A673 (cell line): ENCODE measurements at regions not wholly inside any gene's neighbourhood (a gene's known extent, or its start where the extent isn't known, plus 50 kb on each side); places are given as distances from the start of the nearest gene placed in this dataset.

ENCODE experiments used
- EZH2 ChIP-seq: fragments of 200-600 bp; sonication (generic); IDR thresholded peaks from 2 replicates; pipeline ENCODE4 v1.6.1; 2017; ENCODE audit warnings: borderline replicate concordance, low read depth, mild to moderate bottlenecking, mixed read lengths, antibody characterized with exemption, low read length; ENCODE audit not compliant: poor library complexity, severe bottlenecking
- TF ChIP-seq, protein P1 (sequence below): fragments of 300-800, 200-600 bp; sonication (generic); conservative IDR thresholded peaks from 2 replicates; pipeline ENCODE4 v1.5.1; 2017; ENCODE audit warnings: low read depth, mild to moderate bottlenecking, antibody characterized with exemption, low read length, moderate library complexity, mixed read lengths

DNA sequence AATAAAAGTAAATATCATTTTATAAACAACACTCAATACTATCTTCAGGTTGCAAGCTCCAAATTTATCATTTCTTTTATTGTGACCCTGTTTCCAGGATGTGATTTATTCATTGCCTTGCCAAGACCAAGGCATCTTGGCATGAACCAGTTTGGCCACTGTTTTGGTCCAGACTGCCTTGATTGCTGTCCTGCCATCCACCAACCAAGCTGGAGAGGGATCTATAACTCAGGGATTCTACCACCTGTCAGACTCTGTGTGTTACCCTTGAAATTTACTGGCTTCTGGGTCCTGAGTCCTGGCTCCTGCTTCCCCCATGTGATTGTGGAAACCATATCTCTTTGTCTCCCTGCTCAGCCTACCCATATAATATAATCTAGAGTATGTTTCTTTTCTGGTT lies 343.0 kb downstream of the GPAM start:
- TF ChIP-seq, protein P1, sequence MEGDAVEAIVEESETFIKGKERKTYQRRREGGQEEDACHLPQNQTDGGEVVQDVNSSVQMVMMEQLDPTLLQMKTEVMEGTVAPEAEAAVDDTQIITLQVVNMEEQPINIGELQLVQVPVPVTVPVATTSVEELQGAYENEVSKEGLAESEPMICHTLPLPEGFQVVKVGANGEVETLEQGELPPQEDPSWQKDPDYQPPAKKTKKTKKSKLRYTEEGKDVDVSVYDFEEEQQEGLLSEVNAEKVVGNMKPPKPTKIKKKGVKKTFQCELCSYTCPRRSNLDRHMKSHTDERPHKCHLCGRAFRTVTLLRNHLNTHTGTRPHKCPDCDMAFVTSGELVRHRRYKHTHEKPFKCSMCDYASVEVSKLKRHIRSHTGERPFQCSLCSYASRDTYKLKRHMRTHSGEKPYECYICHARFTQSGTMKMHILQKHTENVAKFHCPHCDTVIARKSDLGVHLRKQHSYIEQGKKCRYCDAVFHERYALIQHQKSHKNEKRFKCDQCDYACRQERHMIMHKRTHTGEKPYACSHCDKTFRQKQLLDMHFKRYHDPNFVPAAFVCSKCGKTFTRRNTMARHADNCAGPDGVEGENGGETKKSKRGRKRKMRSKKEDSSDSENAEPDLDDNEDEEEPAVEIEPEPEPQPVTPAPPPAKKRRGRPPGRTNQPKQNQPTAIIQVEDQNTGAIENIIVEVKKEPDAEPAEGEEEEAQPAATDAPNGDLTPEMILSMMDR: no peak
- no peak for TF ChIP-seq EZH2
